Esophagus muscularis mucosa (tissue), 4 donors: ENCODE measurements at regions not wholly inside any gene's neighbourhood (a gene's known extent, or its start where the extent isn't known, plus 50 kb on each side); places are given as distances from the start of the nearest gene placed in this dataset.

Experiments
- DNase-seq: peaks from one replicate; pipeline ENCODE4 v3.0.0-alpha.2; 2017; ENCODE audit errors: extremely low spot score
- H3K27ac ChIP-seq, 4 donors: fragments of 200-600 bp; sonication (generic); replicated peaks in 1 of 4; 1 replicate in 3 of 4; 2 replicates in 1 of 4; pipeline ENCODE4 v1.5.1; 2016 to 2019; ENCODE audit warnings: mild to moderate bottlenecking in 1 of 4
- H3K27me3 ChIP-seq, 4 donors: fragments of 200-600 bp; sonication (generic); one replicate each; pipeline versions ENCODE4 v1.5.1 to v1.6.0; 2016 to 2019
- H3K36me3 ChIP-seq, 4 donors: fragments of 200-600 bp; sonication (generic); one replicate each; pipeline ENCODE4 v1.5.1; 2016 to 2019
- H3K4me1 ChIP-seq, 4 donors: fragments of 200-600 bp; sonication (generic); one replicate each; pipeline ENCODE4 v1.5.1; 2016 to 2019
- H3K4me3 ChIP-seq, 4 donors: fragments of 200-600 bp; sonication (generic); 1 replicate in 2 of 4; 2 replicates in 2 of 4; pipeline ENCODE4 v1.5.1; 2016 to 2019; ENCODE audit warnings: mild to moderate bottlenecking in 4 of 4, moderate library complexity in 1 of 4
- H3K9me3 ChIP-seq, 4 donors: fragments of 200-600 bp; sonication (generic); 1 replicate in 3 of 4; 2 replicates in 1 of 4; pipeline ENCODE4 v1.5.1; 2016 to 2019
- EP300 ChIP-seq: sonication (generic); formaldehyde crosslinking; IDR thresholded peaks from one replicate; pipeline ENCODE4 v1.6.1; 2017; ENCODE audit warnings: antibody characterized with exemption
- POLR2A ChIP-seq: fragments of 450-650 bp; IDR thresholded peaks from one replicate; pipeline ENCODE4 v1.6.1; 2017; ENCODE audit warnings: antibody characterized with exemption, moderate library complexity, mild to moderate bottlenecking, low read depth
- POLR2AphosphoS5 ChIP-seq, 2 donors: sonication (generic); formaldehyde crosslinking; IDR thresholded peaks; one replicate each; pipeline ENCODE4 v1.6.1; 2017; ENCODE audit warnings: antibody characterized with exemption in 2 of 2
- WGBS: methylation state at CpG from one replicate; pipeline ENCODE4 v1.1.5; 2018; 5-methylcytosine and 5-hydroxymethylcytosine counted together
- intact Hi-C: fragments of 100-400 bp; cut with DNase I; formaldehyde crosslinking; loops from one replicate; pipeline ENCODE4 v1.15.1; 2023
- TF ChIP-seq, protein P1 (sequence below), 3 experiments: fragments of 200-600 bp in 2 of 3; fragments of 450-650 bp in 1 of 3; sonication (generic) in 2 of 3; IDR thresholded peaks; one replicate each; pipeline ENCODE4 v1.5.1; 2017 to 2019; ENCODE audit warnings: antibody characterized with exemption in 3 of 3, mild to moderate bottlenecking in 2 of 3, moderate library complexity in 1 of 3

DNA sequence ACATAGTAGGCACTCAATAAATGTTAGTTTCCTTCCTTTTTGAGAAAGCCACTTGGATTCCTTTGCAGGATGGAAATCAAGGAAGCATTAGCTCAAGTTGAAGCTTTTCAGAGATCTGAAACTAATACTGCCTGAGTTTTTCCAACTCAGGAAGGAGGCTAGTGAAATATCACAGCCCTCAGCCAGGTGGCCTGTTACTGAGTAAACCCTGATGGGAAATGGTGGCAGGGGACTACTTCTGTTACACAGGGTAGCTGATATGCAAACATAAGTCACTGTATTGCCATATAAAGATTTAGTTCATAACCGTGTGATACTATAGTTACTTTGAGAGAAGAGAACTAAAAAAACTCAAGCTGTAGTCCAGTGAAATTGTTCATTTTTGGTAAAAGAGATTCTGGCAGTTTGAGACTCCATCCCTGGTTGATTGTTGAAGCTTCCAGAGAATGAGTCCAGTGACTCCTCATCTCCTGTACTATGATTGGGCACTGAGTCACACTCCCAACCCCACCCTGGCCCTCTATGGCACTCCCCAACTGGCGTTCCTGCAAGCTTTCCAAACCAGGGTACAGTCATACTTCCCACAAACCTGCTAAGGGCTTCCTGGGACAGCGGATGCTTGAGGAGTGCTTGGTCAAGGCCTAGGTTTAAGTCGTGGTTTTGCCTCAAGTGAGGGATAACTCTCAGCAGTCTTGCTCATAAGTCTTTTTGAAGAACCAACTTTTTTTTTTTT is 81.8 kb downstream of the MID1IP1 start:
- no peak for DNase-seq
- intact Hi-C loops, result no loop called here
- H3K4me3 ChIP-seq, result no peak overlapping the region
- no peaks in the 10 kb centered on the region for H3K27me3 ChIP-seq
- no peaks in the 10 kb centered on the region for H3K9me3 ChIP-seq
- TF ChIP-seq POLR2A, result no peak
- TF ChIP-seq, protein P1, sequence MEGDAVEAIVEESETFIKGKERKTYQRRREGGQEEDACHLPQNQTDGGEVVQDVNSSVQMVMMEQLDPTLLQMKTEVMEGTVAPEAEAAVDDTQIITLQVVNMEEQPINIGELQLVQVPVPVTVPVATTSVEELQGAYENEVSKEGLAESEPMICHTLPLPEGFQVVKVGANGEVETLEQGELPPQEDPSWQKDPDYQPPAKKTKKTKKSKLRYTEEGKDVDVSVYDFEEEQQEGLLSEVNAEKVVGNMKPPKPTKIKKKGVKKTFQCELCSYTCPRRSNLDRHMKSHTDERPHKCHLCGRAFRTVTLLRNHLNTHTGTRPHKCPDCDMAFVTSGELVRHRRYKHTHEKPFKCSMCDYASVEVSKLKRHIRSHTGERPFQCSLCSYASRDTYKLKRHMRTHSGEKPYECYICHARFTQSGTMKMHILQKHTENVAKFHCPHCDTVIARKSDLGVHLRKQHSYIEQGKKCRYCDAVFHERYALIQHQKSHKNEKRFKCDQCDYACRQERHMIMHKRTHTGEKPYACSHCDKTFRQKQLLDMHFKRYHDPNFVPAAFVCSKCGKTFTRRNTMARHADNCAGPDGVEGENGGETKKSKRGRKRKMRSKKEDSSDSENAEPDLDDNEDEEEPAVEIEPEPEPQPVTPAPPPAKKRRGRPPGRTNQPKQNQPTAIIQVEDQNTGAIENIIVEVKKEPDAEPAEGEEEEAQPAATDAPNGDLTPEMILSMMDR (IDR thresholded peaks at IDR 0.05), result no peak
- no peak for TF ChIP-seq EP300
- TF ChIP-seq POLR2AphosphoS5 (IDR thresholded peaks at IDR 0.05), result no peak
- 63% methylated on average over 4 of the region's 4 CpGs for WGBS
- no peak overlapping the region for H3K27ac ChIP-seq
- peaks cover 0 to 8% (median 1%) of the 10 kb centered on the region in 4 donors for H3K4me1 ChIP-seq
- no peaks in the 10 kb centered on the region for H3K36me3 ChIP-seq

DNA sequence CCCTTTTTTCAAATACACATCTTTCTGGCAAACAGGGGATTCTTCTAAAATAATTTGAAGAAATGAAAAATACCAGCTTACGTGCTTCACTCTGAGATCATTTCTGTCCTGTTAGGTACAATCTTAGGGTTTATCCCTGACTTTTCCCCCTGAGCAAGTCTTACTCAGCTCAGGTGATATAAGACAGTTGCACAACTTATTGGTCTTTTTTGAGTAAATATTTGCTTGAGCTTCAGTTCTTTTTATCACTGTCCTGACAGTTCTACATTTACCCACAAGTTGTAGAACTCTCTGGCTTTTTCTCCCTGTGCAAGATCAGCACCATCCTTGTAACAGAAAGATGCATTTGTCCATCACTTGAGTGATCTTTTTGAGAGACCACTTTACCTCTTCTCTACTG is 84.9 kb downstream of the MID1IP1 start:
- no peak for DNase-seq
- 95% methylated on average over 1 of the region's 1 CpG for WGBS
- intact Hi-C loops, result no loop called here
- TF ChIP-seq, protein P1 (IDR thresholded peaks at IDR 0.05), result no peak
- no peak for TF ChIP-seq EP300
- no peak for TF ChIP-seq POLR2A
- TF ChIP-seq POLR2AphosphoS5 (IDR thresholded peaks at IDR 0.05), result no peak
- Histone ChIP-seq H3K36me3 (no peaks in the 10 kb centered on the region), H3K27ac (no peak overlapping the region), H3K27me3 (no peaks in the 10 kb centered on the region), H3K4me3 (no peak overlapping the region), H3K9me3 (no peaks in the 10 kb centered on the region), H3K4me1 (no peaks in the 10 kb centered on the region)

DNA sequence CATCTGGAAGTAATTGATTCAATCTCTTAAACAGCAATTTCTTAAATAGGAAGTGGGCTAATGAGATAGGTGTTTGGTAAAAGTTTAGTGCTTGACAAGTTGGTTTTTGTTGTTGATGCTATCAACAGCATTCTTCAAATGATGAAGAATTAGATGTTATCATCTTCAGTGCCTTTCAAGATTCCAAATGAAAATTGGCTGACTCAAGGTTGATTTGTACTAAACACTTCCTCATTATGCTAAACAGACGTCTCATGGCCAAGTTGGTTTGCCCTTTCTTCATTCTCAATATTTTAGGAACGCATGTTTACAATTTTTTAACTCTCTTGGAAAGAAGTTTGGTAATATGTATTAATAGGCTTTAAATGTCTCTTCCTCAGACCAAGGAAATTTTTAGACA is 86.0 kb downstream of the MID1IP1 start:
- Histone ChIP-seq H3K4me3 (no peak overlapping the region), H3K27ac (no peak overlapping the region), H3K27me3 (no peaks in the 10 kb centered on the region), H3K36me3 (no peaks in the 10 kb centered on the region), H3K9me3 (no peaks in the 10 kb centered on the region), H3K4me1 (no peaks in the 10 kb centered on the region)
- intact Hi-C loops, result no loop called here
- 53% methylated on average over 2 of the region's 2 CpGs for WGBS
- no peak for TF ChIP-seq POLR2A
- TF ChIP-seq, protein P1 (IDR thresholded peaks at IDR 0.05), result no peak
- no peak for DNase-seq

DNA sequence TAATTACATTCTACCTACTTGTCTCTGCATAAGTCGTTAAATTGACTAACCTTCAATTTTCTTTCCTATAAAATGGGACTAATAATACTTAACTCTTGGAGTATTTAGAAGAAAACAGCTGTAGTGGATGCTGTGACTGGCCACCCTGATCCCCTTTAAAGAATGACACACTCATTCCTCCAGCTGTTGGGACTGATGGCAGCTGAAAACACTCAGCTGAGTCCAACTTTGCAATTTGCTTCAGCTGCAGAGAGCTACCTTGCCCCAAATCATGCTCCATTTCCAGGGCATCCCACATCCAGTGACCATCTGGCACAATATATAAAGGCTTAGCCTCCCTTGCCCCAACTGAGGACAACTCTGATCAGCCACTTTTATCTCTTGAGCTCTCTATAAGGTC is 89.1 kb downstream of the MID1IP1 start:
- no peak overlapping the region for H3K27ac ChIP-seq
- 94% methylated on average over 1 of the region's 1 CpG for WGBS
- no peaks in the 10 kb centered on the region for H3K27me3 ChIP-seq
- DNase-seq, result no peak
- intact Hi-C loops, result no loop called here
- H3K36me3 ChIP-seq, result no peaks in the 10 kb centered on the region
- no peaks in the 10 kb centered on the region for H3K9me3 ChIP-seq
- TF ChIP-seq EP300 (no peak), POLR2AphosphoS5 (IDR thresholded peaks at IDR 0.05) (no peak), POLR2A (no peak)
- TF ChIP-seq, protein P1 (IDR thresholded peaks at IDR 0.05), result no peak
- H3K4me1 ChIP-seq, result no peaks in the 10 kb centered on the region
- H3K4me3 ChIP-seq, result no peak overlapping the region

DNA sequence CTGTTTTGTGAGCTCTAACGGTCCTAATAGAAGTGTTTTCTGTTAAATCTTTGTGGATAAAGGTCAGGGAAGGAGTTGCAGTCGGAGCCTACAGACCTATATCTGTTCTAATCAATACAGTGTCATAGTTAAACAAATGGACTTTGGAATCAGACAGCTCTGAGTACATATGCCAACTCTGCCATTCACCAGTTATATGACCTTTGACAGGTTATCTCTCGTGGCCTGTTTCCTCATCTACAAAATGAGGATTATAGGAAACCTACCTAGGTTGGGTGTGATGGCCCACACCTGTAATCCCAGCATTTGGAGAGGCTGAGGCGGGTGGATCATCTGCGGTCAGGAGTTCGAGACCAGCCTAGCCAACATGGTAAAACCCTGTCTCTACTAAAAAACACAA is 89.7 kb downstream of the MID1IP1 start:
- Histone ChIP-seq H3K4me3 (no peak overlapping the region), H3K36me3 (no peaks in the 10 kb centered on the region), H3K4me1 (no peaks in the 10 kb centered on the region), H3K27me3 (no peaks in the 10 kb centered on the region), H3K27ac (no peak overlapping the region), H3K9me3 (no peaks in the 10 kb centered on the region)
- no peak for DNase-seq
- intact Hi-C loops, result no loop called here
- WGBS, result 71% methylated on average over 6 of the region's 6 CpGs
- TF ChIP-seq POLR2A, result no peak
- TF ChIP-seq, protein P1 (IDR thresholded peaks at IDR 0.05), result no peak
- TF ChIP-seq POLR2AphosphoS5 (IDR thresholded peaks at IDR 0.05), result no peak
- no peak for TF ChIP-seq EP300
